Colonic mucosa (tissue), 4 donors: ENCODE measurements at regions not wholly inside any gene's neighbourhood (a gene's known extent, or its start where the extent isn't known, plus 50 kb on each side); places are given as distances from the start of the nearest gene placed in this dataset.
"Not testable (repeated sequence)": the region's sequence is repeated elsewhere in the genome, so short reads cannot be mapped to it uniquely, and the experiment has no call there.

Source experiments
- DNase-seq: peaks from one replicate; pipeline ENCODE4 v3.0.0-alpha.2; 2020
- H3K27ac ChIP-seq: fragments of 200-600 bp; one replicate; pipeline ENCODE4 v1.8.0; 2021
- H3K27me3 ChIP-seq: fragments of 200-600 bp; one replicate; pipeline ENCODE4 v1.8.0; 2021
- H3K36me3 ChIP-seq: fragments of 200-600 bp; one replicate; pipeline ENCODE4 v1.8.0; 2021
- H3K4me1 ChIP-seq: fragments of 200-600 bp; one replicate; pipeline ENCODE4 v1.8.0; 2021; ENCODE audit warnings: mild to moderate bottlenecking
- H3K4me3 ChIP-seq: fragments of 200-600 bp; one replicate; pipeline ENCODE4 v1.8.0; 2021
- H3K9ac ChIP-seq, 2 donors: one replicate each; pipeline ENCODE4 v1.7.0; 2013; ENCODE audit warnings: control low read depth in 2 of 2, low read depth in 2 of 2, low read length in 2 of 2
- H3K9me3 ChIP-seq: fragments of 200-600 bp; one replicate; pipeline ENCODE4 v1.8.0; 2021
- intact Hi-C: fragments of 100-400 bp; cut with DNase I; formaldehyde crosslinking; loops from one replicate; pipeline ENCODE4 v1.14.1; 2022
- donor health status: healthy.
- donor health status: DM: no; HTN: no; CAD: no.
- donor health status: DM: no; HTN: no; CAD: no.

DNA sequence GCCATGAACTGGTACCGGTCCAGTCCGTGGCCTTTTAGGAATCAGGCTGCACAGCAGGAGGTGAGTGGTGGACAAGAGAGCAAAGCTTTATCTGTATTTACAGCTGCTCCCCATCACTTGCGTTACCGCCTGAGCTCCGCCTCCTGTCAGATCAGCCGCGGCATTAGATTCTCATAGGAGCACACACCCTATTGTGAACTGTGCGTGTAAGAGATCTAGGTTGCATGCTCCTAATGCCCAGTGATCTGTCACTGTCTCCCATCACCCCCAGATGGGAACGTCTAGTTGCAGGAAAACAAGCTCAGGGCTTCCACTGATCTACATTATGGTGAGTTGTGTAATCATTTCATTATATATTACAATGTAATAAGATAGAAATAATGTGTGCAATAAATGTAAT, 319.9 kb upstream of the NOTCH2NLA start:
- H3K4me3 ChIP-seq, DNase-seq, H3K36me3 ChIP-seq, H3K4me1 ChIP-seq, H3K27ac ChIP-seq, intact Hi-C loops, H3K9me3 ChIP-seq, H3K27me3 ChIP-seq, H3K9ac ChIP-seq: not testable (repeated sequence)

GRCh38 chr1:146546189-146546588, 317.4 kb upstream of the NOTCH2NLA start:
- DNase-seq, H3K27me3 ChIP-seq, H3K36me3 ChIP-seq, H3K4me3 ChIP-seq, intact Hi-C loops, H3K4me1 ChIP-seq, H3K27ac ChIP-seq, H3K9ac ChIP-seq, H3K9me3 ChIP-seq: not testable (repeated sequence)

GRCh38 chr1:146537775-146538373, 309.1 kb upstream of the NOTCH2NLA start:
- H3K36me3 ChIP-seq, H3K4me3 ChIP-seq, H3K27ac ChIP-seq, intact Hi-C loops, H3K9me3 ChIP-seq, H3K27me3 ChIP-seq, H3K9ac ChIP-seq, DNase-seq, H3K4me1 ChIP-seq: not testable (repeated sequence)

DNA sequence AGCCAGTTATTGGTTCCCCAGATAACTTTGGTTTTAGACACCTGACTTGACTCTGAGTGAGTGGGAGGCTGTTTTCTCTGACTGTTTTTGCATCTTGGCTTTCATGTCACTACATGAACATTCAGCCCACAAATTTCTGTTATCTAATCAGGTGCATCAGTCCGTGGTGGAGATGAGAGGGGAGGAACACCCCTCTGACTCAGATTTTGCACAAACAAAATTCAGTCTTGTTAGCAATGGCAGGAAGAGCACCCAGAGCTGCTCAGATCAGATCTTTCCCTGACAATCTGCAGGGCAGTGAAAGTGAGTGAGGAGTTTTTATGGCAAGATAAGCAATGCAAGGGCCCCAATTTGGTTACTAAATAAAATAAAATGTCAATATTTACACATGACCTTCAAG, 307.2 kb upstream of the NOTCH2NLA start:
- H3K27ac ChIP-seq, H3K4me1 ChIP-seq, intact Hi-C loops, DNase-seq, H3K27me3 ChIP-seq, H3K9ac ChIP-seq, H3K9me3 ChIP-seq, H3K4me3 ChIP-seq, H3K36me3 ChIP-seq: not testable (repeated sequence)

GRCh38 chr1:146535575-146535974, 306.8 kb upstream of the NOTCH2NLA start:
- H3K27me3 ChIP-seq, H3K4me3 ChIP-seq, H3K9ac ChIP-seq, H3K36me3 ChIP-seq, H3K27ac ChIP-seq, intact Hi-C loops, H3K4me1 ChIP-seq, DNase-seq, H3K9me3 ChIP-seq: not testable (repeated sequence)

- intact Hi-C loops, H3K4me3 ChIP-seq, H3K9ac ChIP-seq, DNase-seq, H3K36me3 ChIP-seq, H3K27me3 ChIP-seq, H3K4me1 ChIP-seq, H3K9me3 ChIP-seq, H3K27ac ChIP-seq: not testable (repeated sequence)
Observed at GRCh38 chr1:146530958-146531357, 302.1 kb upstream of the NOTCH2NLA start.

- H3K27ac ChIP-seq, H3K4me3 ChIP-seq, DNase-seq, H3K9ac ChIP-seq, H3K36me3 ChIP-seq, H3K27me3 ChIP-seq, intact Hi-C loops, H3K4me1 ChIP-seq, H3K9me3 ChIP-seq: not testable (repeated sequence)
Observed at GRCh38 chr1:146522812-146523211, 294.0 kb upstream of the NOTCH2NLA start.

DNA sequence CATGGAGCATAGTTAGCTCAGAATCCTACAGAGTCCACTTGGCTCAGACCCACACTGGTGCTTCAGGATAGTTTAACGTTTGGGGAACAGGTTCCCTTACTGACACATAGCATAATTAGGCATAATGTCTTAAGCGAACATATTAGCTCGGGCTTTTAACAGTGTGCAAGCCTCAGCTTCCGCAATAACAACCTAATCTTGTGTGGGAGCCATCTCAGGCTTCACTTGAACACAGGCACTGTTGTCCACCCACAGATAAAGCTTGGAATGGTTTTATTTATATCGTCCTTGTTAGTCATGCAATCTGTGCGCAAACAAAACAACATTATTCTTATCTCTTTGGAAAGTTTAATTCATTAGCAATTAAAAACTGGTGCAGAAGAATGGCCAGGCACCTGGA, 293.5 kb upstream of the NOTCH2NLA start:
- H3K4me3 ChIP-seq, DNase-seq, H3K4me1 ChIP-seq, H3K27ac ChIP-seq, H3K27me3 ChIP-seq, H3K9ac ChIP-seq, H3K36me3 ChIP-seq, intact Hi-C loops, H3K9me3 ChIP-seq: not testable (repeated sequence)

GRCh38 chr1:146521804-146522203, 293.0 kb upstream of the NOTCH2NLA start:
- H3K36me3 ChIP-seq, H3K9me3 ChIP-seq, H3K4me1 ChIP-seq, H3K4me3 ChIP-seq, DNase-seq, H3K9ac ChIP-seq, intact Hi-C loops, H3K27ac ChIP-seq, H3K27me3 ChIP-seq: not testable (repeated sequence)

DNA sequence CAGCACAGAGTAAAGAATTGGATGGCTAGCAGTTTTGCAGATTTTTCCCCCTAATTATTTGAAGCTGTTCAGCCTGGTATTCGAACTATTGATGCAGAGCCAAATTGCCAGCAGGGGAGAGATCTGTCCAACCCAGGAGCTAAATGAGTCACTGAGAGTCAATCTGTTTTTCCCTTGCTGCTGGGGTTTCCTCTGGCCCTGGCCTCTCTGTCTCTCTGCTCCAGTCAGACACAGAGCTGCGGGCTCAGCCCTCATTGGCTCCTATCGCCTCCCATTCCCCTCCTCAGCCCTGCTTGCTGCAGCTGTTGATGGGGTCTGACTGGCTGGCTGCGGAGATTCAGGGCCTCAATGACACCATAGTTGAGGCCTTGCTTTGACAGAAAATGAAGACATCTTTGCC, 284.9 kb upstream of the NOTCH2NLA start:
- H3K27me3 ChIP-seq, DNase-seq, H3K9ac ChIP-seq, H3K36me3 ChIP-seq, H3K4me1 ChIP-seq, H3K4me3 ChIP-seq, H3K9me3 ChIP-seq, H3K27ac ChIP-seq, intact Hi-C loops: not testable (repeated sequence)

DNA sequence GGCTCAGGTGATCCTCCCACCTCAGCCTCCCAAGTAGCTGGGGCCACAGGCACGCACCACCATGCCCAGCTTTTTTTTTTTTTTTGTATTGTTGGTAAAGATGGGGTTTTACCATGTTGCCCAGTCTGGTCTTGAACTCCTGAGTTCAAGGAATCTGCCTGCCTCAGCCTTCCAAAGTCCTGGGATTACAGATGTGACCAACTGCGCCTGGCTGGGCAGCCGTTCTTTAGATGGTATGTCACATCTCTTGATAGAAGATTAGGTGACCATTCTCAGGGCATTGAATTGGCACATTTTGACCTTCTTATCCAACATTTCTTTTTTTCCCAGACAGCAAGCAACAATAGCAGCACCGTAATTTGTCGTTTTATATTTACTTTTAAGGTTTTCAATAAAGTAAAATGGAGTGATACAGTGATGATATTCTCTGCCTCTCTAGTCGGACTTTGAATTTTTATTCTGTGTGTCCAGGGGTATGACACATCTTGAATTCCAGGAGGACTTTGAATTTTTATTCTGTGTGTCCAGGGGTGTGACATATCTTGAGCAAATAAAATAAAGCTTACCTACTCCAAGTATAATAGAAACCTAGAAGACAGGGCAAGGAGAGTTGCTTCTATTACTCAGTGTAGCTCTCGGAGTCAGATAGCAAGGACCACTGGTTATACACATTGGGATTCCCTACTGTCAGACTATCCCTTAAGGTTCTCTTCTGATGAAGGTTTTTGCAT, 282.4 kb upstream of the NOTCH2NLA start:
- H3K4me3 ChIP-seq, DNase-seq, H3K36me3 ChIP-seq, H3K27ac ChIP-seq, intact Hi-C loops, H3K4me1 ChIP-seq, H3K27me3 ChIP-seq, H3K9me3 ChIP-seq, H3K9ac ChIP-seq: not testable (repeated sequence)

DNA sequence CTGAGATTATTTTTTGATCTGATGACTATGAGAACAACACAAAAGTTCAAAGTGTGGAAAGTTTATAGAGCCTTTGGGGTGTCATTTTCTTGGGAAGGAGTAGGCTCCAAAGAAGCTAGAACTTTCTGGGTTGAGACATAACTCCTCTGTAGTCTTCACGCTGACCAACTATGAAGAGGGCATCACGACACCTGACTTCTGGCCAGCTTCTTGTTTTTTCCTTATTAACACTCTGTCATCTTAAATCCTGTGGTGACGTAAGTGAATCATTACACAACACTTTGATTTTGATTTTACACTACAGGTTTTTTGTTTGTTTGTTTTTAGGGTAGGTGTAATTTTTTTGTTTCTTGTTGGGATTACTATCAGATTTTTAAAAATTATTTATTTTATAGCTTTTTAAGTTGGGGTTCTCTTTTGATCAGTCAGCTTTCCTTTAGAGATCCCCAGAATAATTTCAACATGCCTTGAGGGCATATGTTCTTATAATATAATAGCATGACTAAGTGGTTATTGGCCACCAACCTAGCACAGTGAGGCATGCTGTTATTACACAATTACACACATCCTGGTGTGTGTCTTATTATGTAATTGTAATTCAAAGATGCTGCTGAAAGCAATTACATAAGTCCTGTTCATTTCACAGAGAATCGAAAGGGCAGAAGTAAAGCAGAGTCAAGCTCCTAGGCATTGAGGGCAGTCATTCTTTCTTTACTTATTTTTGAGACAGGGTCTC, 281.6 kb upstream of the NOTCH2NLA start:
- H3K27ac ChIP-seq, H3K36me3 ChIP-seq, intact Hi-C loops, H3K9me3 ChIP-seq, H3K27me3 ChIP-seq, H3K9ac ChIP-seq, H3K4me3 ChIP-seq, H3K4me1 ChIP-seq, DNase-seq: not testable (repeated sequence)

GRCh38 chr1:146504121-146504520, 275.3 kb upstream of the NOTCH2NLA start:
- H3K27me3 ChIP-seq, DNase-seq, H3K9me3 ChIP-seq, H3K4me3 ChIP-seq, H3K9ac ChIP-seq, H3K27ac ChIP-seq, intact Hi-C loops, H3K36me3 ChIP-seq, H3K4me1 ChIP-seq: not testable (repeated sequence)
